ENCODE measurements at regions not wholly inside any gene's neighbourhood (a gene's known extent, or its start where the extent isn't known, plus 50 kb on each side); places are given as distances from the start of the nearest gene placed in this dataset.

- TF ChIP-seq POLR2A (IDR thresholded peaks at IDR 0.05; ENCODE audit: low read length) (no peak), GATA1 (IDR thresholded peaks at IDR 0.05; ENCODE audit: low read depth, low read length) (no peak)
Observed at GRCh38 chr15:69730281-69731080, 277.9 kb downstream of the RPLP1 start.
